ENCODE measurements at regions not wholly inside any gene's neighbourhood (a gene's known extent, or its start where the extent isn't known, plus 50 kb on each side); places are given as distances from the start of the nearest gene placed in this dataset.

DNA sequence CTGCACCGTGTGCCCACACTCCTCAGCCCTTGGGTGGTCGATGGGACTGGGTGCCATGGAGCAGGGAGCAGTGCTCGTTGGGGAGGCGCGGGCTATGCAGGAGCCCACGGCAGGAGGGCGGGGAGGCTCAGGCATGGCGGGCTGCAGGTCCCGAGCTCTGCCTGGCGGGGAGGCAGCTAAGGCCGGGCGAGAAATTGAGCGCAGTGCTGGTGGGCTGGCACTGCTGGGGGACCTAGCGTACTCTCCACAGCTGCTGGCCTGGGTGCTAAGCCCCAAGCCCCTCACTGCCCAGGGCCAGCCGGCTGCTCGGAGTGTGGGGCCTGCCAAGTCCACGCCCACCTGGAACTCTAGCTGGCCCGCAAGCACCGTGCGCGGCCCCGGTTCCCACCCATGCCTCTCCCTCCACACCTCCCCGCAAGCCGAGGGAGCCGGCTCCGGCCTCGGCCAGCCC is 55.9 kb upstream of the ECI2 start:
- no peaks in the 10 kb centered on the region for H3F3A ChIP-seq (ENCODE audit: insufficient read depth, low read length, poor library complexity, severe bottlenecking)
- no peaks in the 10 kb centered on the region for H3K9me3 ChIP-seq (ENCODE audit: low read length)
- no peak overlapping the region for H3K4me2 ChIP-seq (ENCODE audit: low read length)
- H3K36me3 ChIP-seq (ENCODE audit: insufficient read depth, low read length), result no peaks in the 10 kb centered on the region
- H4K20me1 ChIP-seq (ENCODE audit: insufficient read depth), result no peaks in the 10 kb centered on the region
- H3K79me2 ChIP-seq (replicated peaks; ENCODE audit: insufficient read depth, low read length), result no peaks in the 10 kb centered on the region
- H3K9me2 ChIP-seq (ENCODE audit: insufficient read depth, low read length), result no peaks in the 10 kb centered on the region
- H3K27me3 ChIP-seq (ENCODE audit: insufficient read depth, low read depth, low read length), result no peaks in the 10 kb centered on the region
- TF ChIP-seq MXI1 (conservative IDR thresholded peaks at IDR 0.05; ENCODE audit: poor library complexity, severe bottlenecking) (no peak), SMC3 (conservative IDR thresholded peaks at IDR 0.05; ENCODE audit: poor library complexity) (no peak), CTCF (IDR thresholded peaks at IDR 0.05; ENCODE audit: poor library complexity, severe bottlenecking) (no peak), EZH2 (IDR thresholded peaks at IDR 0.05; ENCODE audit: borderline replicate concordance, insufficient read depth, low read length, poor library complexity, severe bottlenecking) (no peak)
- no peak overlapping the region for H3K4me3 ChIP-seq (ENCODE audit: low read length)
- H3K27ac ChIP-seq (ENCODE audit: low read length), result no peak overlapping the region
- H2AFZ ChIP-seq (ENCODE audit: low read depth, low read length), result no peak overlapping the region
- H3K9ac ChIP-seq (ENCODE audit: low read length), result no peak overlapping the region

DNA sequence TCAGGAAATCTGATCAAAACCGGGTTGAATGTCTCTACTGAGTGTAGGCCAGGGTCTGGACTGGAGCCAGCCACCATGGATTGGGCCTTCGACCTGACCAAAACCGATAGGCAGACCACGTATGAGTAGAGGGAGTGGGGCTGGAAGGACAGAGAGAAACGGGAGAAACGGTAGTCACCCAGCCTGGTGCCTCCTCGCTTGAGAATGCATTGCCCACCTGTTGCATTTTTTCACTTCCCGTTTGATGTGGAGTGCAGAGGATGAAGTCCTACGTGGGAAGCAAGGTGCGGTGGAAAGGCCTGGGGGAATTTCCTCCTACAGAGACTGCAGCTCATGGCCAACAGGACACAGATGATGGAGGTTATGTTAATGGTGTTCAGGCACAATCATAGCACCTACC is 53.9 kb upstream of the ECI2 start:
- no peak overlapping the region for H3K4me2 ChIP-seq (ENCODE audit: low read length)
- no peak overlapping the region for H2AFZ ChIP-seq (ENCODE audit: low read depth, low read length)
- TF ChIP-seq RAD21 (conservative IDR thresholded peaks at IDR 0.05) (no peak), POLR2AphosphoS5 (IDR thresholded peaks at IDR 0.05) (no peak), CTCF (IDR thresholded peaks at IDR 0.05; ENCODE audit: poor library complexity, severe bottlenecking) (no peak), SMC3 (conservative IDR thresholded peaks at IDR 0.05; ENCODE audit: poor library complexity) (no peak), EZH2 (IDR thresholded peaks at IDR 0.05; ENCODE audit: borderline replicate concordance, insufficient read depth, low read length, poor library complexity, severe bottlenecking) (no peak)
- TF ChIP-seq, protein P1, sequence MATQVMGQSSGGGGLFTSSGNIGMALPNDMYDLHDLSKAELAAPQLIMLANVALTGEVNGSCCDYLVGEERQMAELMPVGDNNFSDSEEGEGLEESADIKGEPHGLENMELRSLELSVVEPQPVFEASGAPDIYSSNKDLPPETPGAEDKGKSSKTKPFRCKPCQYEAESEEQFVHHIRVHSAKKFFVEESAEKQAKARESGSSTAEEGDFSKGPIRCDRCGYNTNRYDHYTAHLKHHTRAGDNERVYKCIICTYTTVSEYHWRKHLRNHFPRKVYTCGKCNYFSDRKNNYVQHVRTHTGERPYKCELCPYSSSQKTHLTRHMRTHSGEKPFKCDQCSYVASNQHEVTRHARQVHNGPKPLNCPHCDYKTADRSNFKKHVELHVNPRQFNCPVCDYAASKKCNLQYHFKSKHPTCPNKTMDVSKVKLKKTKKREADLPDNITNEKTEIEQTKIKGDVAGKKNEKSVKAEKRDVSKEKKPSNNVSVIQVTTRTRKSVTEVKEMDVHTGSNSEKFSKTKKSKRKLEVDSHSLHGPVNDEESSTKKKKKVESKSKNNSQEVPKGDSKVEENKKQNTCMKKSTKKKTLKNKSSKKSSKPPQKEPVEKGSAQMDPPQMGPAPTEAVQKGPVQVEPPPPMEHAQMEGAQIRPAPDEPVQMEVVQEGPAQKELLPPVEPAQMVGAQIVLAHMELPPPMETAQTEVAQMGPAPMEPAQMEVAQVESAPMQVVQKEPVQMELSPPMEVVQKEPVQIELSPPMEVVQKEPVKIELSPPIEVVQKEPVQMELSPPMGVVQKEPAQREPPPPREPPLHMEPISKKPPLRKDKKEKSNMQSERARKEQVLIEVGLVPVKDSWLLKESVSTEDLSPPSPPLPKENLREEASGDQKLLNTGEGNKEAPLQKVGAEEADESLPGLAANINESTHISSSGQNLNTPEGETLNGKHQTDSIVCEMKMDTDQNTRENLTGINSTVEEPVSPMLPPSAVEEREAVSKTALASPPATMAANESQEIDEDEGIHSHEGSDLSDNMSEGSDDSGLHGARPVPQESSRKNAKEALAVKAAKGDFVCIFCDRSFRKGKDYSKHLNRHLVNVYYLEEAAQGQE (IDR thresholded peaks at IDR 0.05; ENCODE audit: borderline replicate concordance), result no peak
- H3K27me3 ChIP-seq (ENCODE audit: insufficient read depth, low read depth, low read length), result no peaks in the 10 kb centered on the region
- H3K4me3 ChIP-seq (ENCODE audit: low read length), result no peak overlapping the region
- no peaks in the 10 kb centered on the region for H3F3A ChIP-seq (ENCODE audit: insufficient read depth, low read length, poor library complexity, severe bottlenecking)
- H3K27ac ChIP-seq (ENCODE audit: low read length), result no peak overlapping the region
- H3K79me2 ChIP-seq (replicated peaks; ENCODE audit: insufficient read depth, low read length), result no peaks in the 10 kb centered on the region
- H3K9ac ChIP-seq (ENCODE audit: low read length), result no peak overlapping the region
- no peaks in the 10 kb centered on the region for H3K9me2 ChIP-seq (ENCODE audit: insufficient read depth, low read length)
- no peaks in the 10 kb centered on the region for H3K9me3 ChIP-seq (ENCODE audit: low read length)
- no peaks in the 10 kb centered on the region for H4K20me1 ChIP-seq (ENCODE audit: insufficient read depth)
- H3K36me3 ChIP-seq (ENCODE audit: insufficient read depth, low read length), result no peaks in the 10 kb centered on the region
